GM18517 (cell line): ENCODE measurements at regions not wholly inside any gene's neighbourhood (a gene's known extent, or its start where the extent isn't known, plus 50 kb on each side); places are given as distances from the start of the nearest gene placed in this dataset.

Experiments
- ATAC-seq: cut with Tn5 transposase; IDR thresholded peaks from one replicate; pipeline ENCODE4 v1.9.1; 2021; ENCODE audit warnings: mild to moderate bottlenecking, moderate library complexity; ENCODE audit not compliant: unreplicated experiment

DNA sequence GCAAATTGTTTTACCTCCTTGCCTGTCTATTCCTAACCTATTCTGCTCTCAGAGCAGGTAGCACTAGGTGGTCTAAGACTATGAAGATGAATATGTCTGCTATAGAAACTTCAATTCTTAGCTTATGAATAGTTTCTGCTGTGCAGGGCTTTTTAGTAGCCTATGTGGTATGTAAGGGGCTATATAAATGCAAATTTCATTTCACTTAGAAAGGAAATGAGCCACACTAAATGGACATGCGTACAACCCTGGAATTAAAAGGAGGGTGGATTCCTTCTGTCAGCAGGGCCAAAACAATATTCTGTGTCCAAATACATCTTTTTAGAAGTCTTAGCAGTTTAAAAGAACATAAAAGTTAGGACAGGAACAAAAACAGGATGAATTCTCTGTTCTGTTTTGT is 163.9 kb upstream of the GEMIN8 start:
- ATAC-seq = no peak

DNA sequence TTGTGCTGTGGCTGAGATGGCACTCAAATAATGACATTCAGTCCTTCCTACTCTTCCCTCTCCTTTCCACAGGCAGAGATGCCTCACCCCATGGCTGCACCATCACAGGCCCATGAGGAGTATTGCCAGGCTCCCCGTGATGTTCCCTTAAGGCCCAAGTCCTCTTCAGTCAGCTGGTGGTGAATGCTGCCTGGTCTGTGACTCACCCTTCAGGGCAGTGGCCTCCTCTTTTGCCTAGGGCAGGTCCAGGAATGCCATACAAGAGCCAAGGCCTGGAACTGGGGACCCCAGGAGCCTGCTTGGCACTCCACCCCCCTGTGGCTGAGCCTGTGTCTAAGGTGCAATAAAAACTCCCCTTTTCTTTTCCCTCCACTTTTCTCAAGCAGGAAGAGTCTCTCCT is 144.2 kb upstream of the GEMIN8 start:
- ATAC-seq = no peak

DNA sequence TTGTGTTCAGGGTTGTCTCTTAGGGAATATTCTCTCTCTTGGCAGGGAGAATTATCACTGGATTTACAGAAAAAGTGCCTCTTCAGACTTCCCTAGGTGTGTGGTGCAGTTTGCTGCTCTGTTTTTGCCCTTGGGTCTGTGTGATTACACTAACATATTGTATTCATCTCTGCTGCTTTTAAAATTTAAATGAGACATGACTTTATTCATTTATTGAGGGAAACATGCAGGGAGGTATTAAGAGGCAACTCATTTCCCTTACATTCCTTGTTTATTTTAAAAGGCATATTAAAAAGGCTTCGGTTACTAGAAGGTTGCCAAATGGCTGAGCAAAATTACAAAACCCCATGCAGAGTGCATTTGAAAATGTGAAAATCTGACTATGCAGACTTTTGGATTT is 135.1 kb upstream of the GEMIN8 start:
- no peak for ATAC-seq

DNA sequence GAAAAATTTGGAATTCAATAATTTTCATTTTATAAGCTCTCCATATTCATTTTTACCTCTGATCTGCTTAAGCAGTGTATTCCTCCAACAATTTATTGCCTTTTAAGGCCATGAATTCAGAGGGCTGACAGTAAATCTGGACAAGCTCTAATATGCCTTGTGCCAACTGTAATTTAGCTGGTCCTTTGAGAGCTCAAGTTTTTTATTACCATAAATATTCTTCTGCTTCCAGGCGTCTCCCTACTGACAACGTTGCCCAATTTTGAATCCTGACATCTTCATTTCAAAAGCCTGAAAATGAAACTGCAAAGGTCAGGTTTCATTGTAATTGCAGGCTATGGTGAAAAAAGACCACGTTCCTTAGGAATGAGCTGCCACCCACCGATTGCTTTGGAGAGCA is 95.8 kb upstream of the GEMIN8 start:
- no peak for ATAC-seq

DNA sequence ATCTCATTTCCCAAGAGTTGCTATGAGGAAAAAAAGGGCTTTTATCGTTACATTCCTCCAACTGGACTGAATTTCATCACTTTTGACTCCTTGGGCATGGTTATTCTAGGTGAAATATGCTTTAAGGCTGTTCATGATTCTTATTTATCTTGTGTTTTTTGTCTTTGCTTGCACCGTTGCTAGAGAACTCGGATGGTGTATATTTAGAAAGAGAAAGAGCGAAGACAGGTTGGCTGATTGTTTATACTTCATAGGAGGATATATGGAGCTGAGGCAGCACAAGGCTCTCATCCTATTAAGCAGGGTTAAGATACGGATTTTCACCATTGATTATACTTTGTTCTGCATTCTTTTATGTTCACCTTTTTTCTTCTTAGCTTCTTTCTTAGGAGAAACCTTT is 94.9 kb upstream of the GEMIN8 start:
- no peak for ATAC-seq

DNA sequence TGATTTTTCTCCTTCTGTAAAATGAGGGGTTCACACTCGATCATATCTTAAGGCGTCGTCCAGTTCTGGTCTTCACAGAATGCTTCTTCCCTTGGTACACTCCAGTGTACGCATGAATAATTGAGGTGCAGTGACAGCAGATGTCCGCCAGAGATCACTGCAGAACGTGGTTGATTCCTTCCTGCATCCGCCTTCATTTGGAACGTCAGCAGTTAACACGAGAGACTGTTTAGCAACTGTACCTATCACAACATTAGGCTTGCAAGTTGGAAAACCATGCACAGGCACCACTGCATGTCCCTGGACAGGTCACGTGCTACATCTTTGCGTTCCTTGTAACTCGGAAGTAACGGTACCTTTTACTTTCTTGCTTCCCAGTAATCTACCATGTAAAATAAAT is 66.0 kb upstream of the GEMIN8 start:
- ATAC-seq = peak; percentile 79

DNA sequence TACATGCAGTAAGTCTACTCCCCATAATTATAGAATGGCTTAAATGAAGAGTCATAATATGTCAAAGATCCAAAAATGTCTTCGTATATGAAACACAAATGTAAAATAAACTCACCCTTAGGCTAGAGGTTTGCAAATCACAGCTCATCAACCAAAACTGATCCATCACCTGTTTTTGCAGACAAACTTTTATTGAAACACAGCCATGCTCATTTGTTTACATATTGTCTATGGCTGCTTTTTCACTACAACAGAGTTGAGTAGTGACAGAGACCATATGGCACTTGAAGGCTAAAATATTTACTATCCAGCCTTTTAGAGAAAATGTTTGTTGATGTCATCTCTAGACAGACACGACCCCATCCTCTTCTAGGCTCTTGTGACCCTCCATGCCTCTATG is 64.5 kb upstream of the GEMIN8 start:
- no peak for ATAC-seq

DNA sequence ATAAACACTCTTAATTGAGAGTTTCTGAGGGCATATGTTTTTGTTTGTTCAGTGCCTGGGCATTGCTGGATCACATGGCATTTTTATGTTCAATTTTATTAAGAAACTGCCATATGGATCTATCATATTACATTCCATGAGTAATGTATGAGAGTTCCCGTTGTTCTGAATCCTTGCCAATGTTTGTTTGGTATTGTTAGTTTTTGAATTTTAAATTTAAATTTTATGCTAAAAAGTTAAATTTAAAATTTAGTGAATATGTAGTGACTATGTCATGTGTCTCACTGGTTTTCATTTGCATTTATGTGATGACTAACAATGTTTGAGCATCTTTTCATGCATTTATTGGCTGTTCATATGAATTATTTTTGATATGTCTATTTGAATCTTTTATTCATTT is 54.8 kb upstream of the GEMIN8 start:
- no peak for ATAC-seq

DNA sequence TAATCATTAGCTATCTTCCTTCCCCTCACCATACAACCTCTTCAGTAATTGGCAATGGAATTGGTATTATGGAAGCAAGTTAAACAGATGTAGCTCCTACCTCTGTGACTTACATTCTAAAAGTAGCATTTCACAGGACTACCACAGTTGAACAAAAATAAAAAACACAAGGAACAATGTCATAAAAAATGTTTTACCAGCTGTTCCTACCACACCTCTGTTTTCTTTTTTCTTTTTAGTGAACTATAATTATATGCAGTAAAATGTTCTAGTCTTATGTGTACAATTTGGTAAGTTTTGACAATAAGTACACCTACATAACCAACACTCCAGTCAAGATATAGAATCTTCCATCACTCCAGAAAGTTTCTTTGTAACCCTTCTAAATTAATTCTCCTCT is 54.1 kb upstream of the GEMIN8 start:
- ATAC-seq = no peak

DNA sequence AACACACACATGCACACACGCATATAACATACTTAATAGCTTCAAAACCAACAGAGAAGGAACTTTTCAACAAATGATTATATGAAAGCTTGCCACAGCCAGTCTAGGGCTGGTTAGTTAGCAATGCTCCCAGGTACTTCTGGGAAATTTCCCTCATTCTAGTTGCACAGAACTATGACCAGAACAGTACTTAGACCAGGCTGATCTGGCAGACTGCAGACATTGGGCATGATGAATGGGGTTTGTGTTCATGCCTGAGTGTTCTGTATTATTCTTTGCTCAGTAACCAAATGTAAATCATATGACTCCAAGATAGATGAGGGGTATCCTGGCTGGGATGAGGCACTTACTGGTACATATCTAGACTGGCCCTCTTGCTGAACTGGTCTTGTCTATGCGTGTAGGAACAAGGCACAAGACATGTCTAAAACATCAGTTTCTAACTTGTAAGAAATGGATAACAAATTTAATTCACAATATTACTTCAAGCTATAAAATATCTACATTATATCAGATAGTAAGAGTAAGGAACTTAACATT is 50.3 kb upstream of the GEMIN8 start:
- ATAC-seq = no peak
